HuH-7.5 (cell line): ENCODE measurements at regions not wholly inside any gene's neighbourhood (a gene's known extent, or its start where the extent isn't known, plus 50 kb on each side); places are given as distances from the start of the nearest gene placed in this dataset.
"Not testable (repeated sequence)": the region's sequence is repeated elsewhere in the genome, so short reads cannot be mapped to it uniquely, and the experiment has no call there.

Experiments used
- DNase-seq: peaks from one replicate; pipeline ENCODE4 v3.0.0; 2011; ENCODE audit warnings: low spot score

- DNase-seq = no peak
Observed at GRCh38 chr15:26126070-26126469, 262.9 kb upstream of the ATP10A start.

GRCh38 chr15:26125664-26126063, 262.5 kb upstream of the ATP10A start:
- no peak for DNase-seq

DNA sequence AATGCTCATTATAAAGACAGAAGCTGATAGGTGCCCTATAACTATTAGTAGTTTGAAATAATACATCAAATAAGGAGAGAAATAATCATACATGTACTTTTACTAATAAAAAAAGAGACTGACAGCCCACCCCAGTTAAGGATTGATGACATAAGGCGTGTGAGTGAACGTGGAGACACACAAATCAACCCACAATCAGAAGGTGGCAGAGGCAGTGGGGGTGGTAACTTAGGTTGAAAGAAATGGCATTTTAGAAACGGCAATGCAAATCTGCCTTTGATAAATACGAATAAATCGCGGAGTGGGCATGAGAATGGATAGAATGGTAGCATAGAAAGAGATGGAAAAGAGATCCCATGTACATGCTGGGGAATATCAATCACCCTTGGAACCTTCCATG, 256.2 kb upstream of the ATP10A start:
- no peak for DNase-seq

- DNase-seq = no peak
Observed at GRCh38 chr15:26115229-26115943, 252.3 kb upstream of the ATP10A start.

DNA sequence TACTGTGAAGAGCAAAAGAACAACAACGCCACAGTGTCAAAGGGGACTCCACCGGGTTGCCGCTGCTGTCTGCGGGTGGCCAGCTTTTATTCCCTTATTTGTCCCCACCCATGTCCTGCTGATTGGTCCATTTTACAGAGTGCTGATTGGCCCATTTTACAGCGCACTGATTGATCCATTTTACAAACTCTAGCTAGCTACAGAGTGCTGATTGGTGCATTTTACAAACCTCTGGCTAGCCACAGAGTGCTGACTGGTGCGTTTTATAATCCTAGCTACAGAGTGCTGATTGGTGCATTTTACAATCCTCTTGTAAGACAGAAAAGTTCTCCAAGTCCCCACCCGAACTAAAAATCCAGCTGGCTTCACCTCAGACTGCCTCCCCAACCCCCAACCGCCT, 251.0 kb upstream of the ATP10A start:
- not testable (repeated sequence) for DNase-seq

DNA sequence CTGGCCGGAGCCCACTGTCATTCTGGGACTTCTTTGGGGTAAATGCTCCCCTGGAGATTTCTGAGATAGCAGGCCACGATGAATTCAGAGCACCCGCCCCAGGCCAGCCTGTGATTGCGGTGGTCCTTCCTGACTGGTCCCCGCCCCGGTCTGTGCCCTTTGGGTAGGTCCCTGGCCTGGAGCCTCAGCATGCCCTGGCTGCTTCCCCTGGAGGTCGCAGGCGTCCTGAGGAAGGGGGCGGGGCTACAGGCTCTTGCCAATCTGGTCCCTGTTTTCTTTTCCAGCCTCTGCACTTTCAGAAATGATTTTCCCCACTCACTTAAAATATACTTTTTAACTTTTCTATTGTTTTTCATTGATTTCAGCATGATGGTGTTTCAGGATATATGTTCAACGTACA, 250.2 kb upstream of the ATP10A start:
- DNase-seq = no peak

- no peak for DNase-seq
Observed at GRCh38 chr15:26109203-26109602, 246.1 kb upstream of the ATP10A start.

DNA sequence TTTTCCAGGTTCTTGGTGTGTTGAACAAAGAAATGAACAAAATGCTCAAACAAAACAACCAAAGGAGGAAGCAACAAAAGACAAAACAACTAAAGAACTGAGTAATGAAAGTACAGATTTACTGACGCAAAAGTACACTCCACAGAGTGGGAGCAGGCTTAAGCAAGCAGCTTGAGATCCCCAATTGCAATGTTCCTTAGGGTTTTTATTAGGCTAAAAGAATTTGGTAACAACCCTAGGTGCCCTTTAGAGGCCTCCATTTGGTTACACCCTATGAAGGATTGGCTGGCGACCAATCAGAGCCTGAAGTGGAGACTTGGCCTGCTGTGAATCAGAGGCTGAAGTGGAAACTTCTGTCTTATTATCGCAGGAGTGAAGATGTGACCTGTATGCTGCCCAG, 243.4 kb upstream of the ATP10A start:
- DNase-seq = no peak

- no peak for DNase-seq
Observed at GRCh38 chr15:26103002-26103404, 239.9 kb upstream of the ATP10A start.

- no peak for DNase-seq
Observed at GRCh38 chr15:26102365-26102764, 239.2 kb upstream of the ATP10A start.

DNA sequence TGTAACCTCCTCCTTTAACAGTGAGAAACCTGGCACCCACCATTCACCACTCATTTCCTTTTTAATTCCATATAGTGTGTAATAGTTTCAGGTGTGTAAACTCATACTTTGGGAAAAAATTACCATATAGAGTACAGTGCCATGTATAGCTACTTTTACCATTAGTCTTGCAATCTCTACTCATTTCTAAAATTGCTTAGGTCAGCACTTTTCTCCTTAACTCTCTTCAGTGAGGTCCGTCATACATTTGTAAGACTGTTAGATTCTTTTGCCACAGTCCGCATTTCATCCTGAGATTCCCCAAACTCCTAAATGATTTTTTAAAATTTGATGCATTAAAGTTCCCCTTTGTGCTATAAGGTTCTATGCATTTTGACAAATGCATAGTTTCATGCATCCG, 238.3 kb upstream of the ATP10A start:
- DNase-seq = no peak

DNA sequence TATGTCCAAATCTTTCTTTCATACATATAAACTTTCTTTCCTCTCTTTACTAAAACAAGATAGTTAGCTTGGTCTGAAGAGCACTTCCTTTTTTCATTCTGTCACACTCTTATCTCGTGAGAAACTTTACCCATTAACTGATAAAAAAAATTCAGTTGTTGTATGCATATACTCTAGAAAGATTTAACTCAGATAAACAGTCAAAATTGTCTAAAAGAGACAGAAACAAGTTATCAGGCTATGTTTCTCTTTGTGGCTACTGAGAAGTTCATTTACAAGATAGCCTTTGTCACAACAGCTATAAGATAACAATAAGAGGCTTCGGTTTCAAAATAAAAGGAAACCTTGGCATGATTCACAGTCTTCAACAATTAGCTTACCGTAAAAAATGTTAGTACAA, 235.7 kb upstream of the ATP10A start:
- no peak for DNase-seq

DNA sequence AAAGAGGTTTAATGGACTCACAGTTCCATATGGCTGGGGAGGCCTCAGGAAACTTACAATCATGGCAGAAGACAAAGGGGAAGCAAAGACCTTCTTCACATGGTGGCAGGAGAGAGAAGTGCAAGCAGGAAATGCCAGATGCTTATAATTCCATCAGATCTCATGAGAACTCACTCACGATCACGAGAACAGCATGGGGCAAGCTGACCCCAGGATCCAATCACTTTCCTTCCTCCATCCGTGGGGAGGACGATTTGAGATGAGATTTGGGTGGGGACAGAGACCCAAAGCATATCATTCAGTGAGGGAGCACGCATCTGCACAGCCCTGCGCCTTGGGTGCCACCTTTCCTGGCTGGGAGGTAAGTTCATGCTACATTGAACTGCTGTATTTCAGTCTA, 234.1 kb upstream of the ATP10A start:
- no peak for DNase-seq

DNA sequence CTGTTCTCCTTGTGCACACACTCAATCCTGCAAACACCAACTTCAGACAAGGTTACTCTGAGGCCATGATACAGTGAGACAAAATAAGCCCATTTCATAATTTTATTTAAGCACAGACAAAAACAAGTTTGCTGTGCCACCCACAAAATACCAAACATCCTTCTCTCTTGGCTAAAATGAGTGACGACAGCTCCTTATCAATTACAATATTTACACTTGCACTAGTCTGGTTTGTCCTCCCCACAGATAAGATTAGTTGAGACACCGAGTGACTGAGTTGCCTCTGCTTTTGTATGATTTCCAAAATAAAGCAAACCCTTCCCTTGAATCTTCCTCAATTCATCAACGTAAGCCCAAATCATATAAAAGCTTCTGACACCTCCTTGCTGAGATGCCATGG, 233.5 kb upstream of the ATP10A start:
- no peak for DNase-seq

- DNase-seq = no peak
Observed at GRCh38 chr15:26095710-26096330, 232.7 kb upstream of the ATP10A start.

GRCh38 chr15:26091184-26091583, 228.1 kb upstream of the ATP10A start:
- DNase-seq = no peak

DNA sequence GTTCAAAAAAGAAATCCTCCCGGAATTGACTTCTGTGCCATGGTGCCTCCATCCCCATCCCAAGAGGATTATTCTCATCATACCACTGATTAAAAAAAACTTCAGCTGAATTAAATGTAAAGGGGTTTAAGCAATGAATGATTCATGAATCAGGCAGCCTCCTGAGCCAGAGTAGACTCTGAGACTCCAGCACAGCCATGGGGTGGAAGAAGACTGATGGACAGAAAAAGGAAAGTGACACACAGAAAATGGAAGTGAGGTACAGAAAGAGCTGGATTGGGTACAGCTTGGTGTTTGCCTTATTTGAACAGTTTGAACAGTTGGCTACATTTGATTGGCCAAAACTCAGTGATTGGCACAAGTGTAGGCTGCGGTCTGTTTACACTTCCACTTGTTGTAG, 224.8 kb upstream of the ATP10A start:
- no peak for DNase-seq

DNA sequence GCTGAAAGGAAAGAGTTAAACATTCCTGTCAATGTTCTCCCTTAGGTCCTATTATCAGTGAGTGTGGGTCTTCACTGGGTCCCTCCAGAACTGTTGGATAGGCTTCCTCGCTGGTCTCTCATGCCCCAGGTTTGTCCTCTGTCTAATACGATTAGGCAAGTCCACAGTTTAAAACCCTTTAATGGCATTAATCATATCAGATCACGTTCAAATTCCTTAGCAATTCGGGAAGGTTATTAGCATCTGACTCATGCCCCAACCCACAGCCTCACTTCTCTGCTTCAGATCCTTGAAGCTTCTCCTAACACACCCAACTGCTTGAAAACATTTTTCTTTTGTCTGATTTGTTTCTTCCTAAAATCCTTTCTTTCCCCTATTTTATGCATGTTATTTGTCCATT, 224.3 kb upstream of the ATP10A start:
- DNase-seq = no peak

DNA sequence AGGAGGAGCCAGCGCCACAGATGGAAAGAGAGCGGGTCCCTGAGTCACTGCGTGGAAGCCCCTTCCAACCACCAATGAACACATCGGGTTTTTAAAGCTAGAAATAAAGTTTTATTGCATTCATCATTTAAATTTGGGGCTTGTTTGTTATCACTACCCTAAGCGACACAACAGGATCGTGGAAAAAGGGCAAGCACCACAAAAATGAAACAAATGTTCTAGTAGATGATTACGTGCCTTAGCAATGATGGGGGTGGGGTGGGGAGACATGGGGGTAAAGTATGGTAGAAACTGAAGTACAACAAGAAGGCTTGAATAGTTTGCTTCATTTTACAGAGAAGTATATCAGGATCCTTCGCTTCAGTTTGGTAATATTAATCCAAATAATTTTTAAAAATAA, 221.6 kb upstream of the ATP10A start:
- DNase-seq = no peak

GRCh38 chr15:26083896-26084295, 220.8 kb upstream of the ATP10A start:
- DNase-seq = no peak

DNA sequence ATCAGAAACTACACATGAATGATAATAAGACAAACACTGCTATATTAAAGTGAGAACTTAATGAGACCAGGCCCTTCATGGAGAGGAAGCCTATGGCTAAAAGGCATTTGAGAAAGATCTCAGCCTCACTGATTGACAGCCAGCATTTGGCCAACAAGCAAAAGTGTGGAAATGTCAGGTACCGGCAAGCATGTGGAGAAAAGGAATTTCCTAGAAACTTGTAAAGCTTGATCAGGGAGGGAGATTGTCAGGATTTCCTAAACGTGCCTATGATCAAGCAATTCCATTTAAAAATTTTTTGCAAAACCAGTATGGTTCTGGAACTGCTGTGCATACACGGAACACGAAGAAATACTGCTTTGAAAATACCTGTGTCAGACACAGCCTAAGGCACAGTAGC, 220.3 kb upstream of the ATP10A start:
- DNase-seq = no peak

- peak; percentile 47 for DNase-seq
Observed at GRCh38 chr15:26082221-26083109, 219.3 kb upstream of the ATP10A start.

GRCh38 chr15:26081758-26082220, 218.7 kb upstream of the ATP10A start:
- peak; percentile 18 for DNase-seq
